ENCODE measurements at regions not wholly inside any gene's neighbourhood (a gene's known extent, or its start where the extent isn't known, plus 50 kb on each side); places are given as distances from the start of the nearest gene placed in this dataset.

DNA sequence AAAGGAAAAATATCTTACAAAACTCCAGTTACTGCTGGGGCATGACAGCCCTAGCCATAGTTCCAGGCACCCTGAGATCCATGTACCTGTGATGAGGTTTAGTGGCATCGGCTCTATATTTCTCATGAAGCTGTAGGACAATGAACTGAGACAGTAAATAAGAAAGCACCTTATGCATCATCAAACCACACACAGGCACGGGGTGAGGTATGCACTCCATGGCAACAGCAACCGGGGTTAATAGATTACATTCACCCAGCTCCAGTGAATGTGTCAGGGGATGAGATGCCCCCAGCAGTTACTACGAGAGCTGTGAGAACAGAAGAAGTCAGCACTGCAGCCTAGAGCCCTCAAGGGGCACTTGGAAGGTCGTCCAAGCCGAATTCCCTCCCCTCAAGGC, 162.0 kb upstream of the S1PR3 start:
- TF ChIP-seq BHLHE40 (IDR thresholded peaks at IDR 0.05; ENCODE audit: borderline replicate concordance in 1 of 2, low read depth in 2 of 2, low read length in 1 of 2) (peak; percentile 29 to 38; a peak in 2 of 4 replicates), IRF4 (IDR thresholded peaks at IDR 0.05; ENCODE audit: low read depth, low read length) (peak; percentile 45; the same call in 1 of the 2 replicates), DPF2 (IDR thresholded peaks at IDR 0.05) (no peak), JUNB (IDR thresholded peaks at IDR 0.05) (peak; percentile 65), ZSCAN29 (IDR thresholded peaks at IDR 0.05) (no peak), RUNX3 (IDR thresholded peaks at IDR 0.05; ENCODE audit: low read length) (peak; percentile 80)
- TF ChIP-seq, protein P1, sequence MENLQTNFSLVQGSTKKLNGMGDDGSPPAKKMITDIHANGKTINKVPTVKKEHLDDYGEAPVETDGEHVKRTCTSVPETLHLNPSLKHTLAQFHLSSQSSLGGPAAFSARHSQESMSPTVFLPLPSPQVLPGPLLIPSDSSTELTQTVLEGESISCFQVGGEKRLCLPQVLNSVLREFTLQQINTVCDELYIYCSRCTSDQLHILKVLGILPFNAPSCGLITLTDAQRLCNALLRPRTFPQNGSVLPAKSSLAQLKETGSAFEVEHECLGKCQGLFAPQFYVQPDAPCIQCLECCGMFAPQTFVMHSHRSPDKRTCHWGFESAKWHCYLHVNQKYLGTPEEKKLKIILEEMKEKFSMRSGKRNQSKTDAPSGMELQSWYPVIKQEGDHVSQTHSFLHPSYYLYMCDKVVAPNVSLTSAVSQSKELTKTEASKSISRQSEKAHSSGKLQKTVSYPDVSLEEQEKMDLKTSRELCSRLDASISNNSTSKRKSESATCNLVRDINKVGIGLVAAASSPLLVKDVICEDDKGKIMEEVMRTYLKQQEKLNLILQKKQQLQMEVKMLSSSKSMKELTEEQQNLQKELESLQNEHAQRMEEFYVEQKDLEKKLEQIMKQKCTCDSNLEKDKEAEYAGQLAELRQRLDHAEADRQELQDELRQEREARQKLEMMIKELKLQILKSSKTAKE (IDR thresholded peaks at IDR 0.05; ENCODE audit: low read depth, poor library complexity, severe bottlenecking) = no peak
- TF ChIP-seq, protein P2, sequence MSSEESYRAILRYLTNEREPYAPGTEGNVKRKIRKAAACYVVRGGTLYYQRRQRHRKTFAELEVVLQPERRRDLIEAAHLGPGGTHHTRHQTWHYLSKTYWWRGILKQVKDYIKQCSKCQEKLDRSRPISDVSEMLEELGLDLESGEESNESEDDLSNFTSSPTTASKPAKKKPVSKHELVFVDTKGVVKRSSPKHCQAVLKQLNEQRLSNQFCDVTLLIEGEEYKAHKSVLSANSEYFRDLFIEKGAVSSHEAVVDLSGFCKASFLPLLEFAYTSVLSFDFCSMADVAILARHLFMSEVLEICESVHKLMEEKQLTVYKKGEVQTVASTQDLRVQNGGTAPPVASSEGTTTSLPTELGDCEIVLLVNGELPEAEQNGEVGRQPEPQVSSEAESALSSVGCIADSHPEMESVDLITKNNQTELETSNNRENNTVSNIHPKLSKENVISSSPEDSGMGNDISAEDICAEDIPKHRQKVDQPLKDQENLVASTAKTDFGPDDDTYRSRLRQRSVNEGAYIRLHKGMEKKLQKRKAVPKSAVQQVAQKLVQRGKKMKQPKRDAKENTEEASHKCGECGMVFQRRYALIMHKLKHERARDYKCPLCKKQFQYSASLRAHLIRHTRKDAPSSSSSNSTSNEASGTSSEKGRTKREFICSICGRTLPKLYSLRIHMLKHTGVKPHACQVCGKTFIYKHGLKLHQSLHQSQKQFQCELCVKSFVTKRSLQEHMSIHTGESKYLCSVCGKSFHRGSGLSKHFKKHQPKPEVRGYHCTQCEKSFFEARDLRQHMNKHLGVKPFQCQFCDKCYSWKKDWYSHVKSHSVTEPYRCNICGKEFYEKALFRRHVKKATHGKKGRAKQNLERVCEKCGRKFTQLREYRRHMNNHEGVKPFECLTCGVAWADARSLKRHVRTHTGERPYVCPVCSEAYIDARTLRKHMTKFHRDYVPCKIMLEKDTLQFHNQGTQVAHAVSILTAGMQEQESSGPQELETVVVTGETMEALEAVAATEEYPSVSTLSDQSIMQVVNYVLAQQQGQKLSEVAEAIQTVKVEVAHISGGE (CRISPR knock-in tag; IDR thresholded peaks at IDR 0.05) = no peak
- ChIA-PET POLR2A (no interaction called here), RAD21 (ENCODE audit: unreplicated experiment) (no interaction called here), CTCF (no interaction called here), SMC1A (ENCODE audit: uncharacterized antibody, unreplicated experiment) (no interaction called here)
- in situ Hi-C loops (cut with MboI) (no loop called here), intact Hi-C loops (cut with micrococcal nuclease; ENCODE audit: unreplicated experiment) (no loop called here)
- no TSS peak for BruUV-seq (replicated peaks)
- H3K9ac ChIP-seq (ENCODE audit: control insufficient read depth, insufficient read depth, low read length) = no peak overlapping the region
- DNase-seq (ENCODE audit: low read depth, low spot score) = no peak
- no peaks in the 10 kb centered on the region for H3K4me1 ChIP-seq (ENCODE audit: control insufficient read depth, insufficient read depth, low read length)
- no peak overlapping the region for H2AFZ ChIP-seq (ENCODE audit: control insufficient read depth, low read depth, low read length)
- no peaks in the 10 kb centered on the region for H3K36me3 ChIP-seq (ENCODE audit: control insufficient read depth in 2 of 2, insufficient read depth in 2 of 2, low read length in 1 of 2)
- WGBS (ENCODE audit: insufficient coverage, insufficient replicate concordance, low lambda C conversion rate, missing lambda C conversion rate) = 2% methylated on average over 6 of the region's 6 CpGs
- no peak for FAIRE-seq
- no peak overlapping the region for H3K27ac ChIP-seq (ENCODE audit: control insufficient read depth, insufficient read depth)
- ATAC-seq = peak; percentile 81
- H3K4me2 ChIP-seq (ENCODE audit: control insufficient read depth, insufficient read depth) = no peak overlapping the region
- no peak overlapping the region for H3K4me3 ChIP-seq
- H3K27me3 ChIP-seq (replicated peaks in 1 of 2; ENCODE audit: control insufficient read depth in 2 of 2, insufficient read depth in 2 of 2, low read length in 1 of 2) = no peaks in the 10 kb centered on the region; a peak in 2 of 4 replicates
- H4K20me1 ChIP-seq (ENCODE audit: control insufficient read depth, insufficient read depth) = no peaks in the 10 kb centered on the region
- H3K79me2 ChIP-seq (ENCODE audit: control insufficient read depth, insufficient read depth, low read length) = no peaks in the 10 kb centered on the region
- H3K9me3 ChIP-seq (replicated peaks; ENCODE audit: control insufficient read depth, insufficient read depth, low read length) = no peaks in the 10 kb centered on the region; the same call in 2 of the 3 replicates
